Kasumi-1 (cell line): ENCODE measurements at regions not wholly inside any gene's neighbourhood (a gene's known extent, or its start where the extent isn't known, plus 50 kb on each side); places are given as distances from the start of the nearest gene placed in this dataset.
"Not testable (repeated sequence)": the region's sequence is repeated elsewhere in the genome, so short reads cannot be mapped to it uniquely, and the experiment has no call there.

Source experiments
- DNase-seq, 2 experiments: peaks; one replicate each; lab custom pipeline; 2025; lab: John Stamatoyannopoulos, UW

- DNase-seq: no peak
Measured at GRCh38 chr13:105684216-105684615, 851.2 kb downstream of the EFNB2 start.

GRCh38 chr13:105679838-105680237 lies 855.6 kb downstream of the EFNB2 start:
- DNase-seq: no peak

- DNase-seq: no peak
Measured at GRCh38 chr13:105678072-105678471, 857.4 kb downstream of the EFNB2 start.

GRCh38 chr13:105672881-105673280 lies 862.6 kb downstream of the EFNB2 start:
- no peak for DNase-seq

- not testable (repeated sequence) for DNase-seq
Measured at GRCh38 chr13:105671131-105671530, 864.3 kb downstream of the EFNB2 start.

- no peak for DNase-seq
Measured at GRCh38 chr13:105670179-105670990, 865.1 kb downstream of the EFNB2 start.

DNA sequence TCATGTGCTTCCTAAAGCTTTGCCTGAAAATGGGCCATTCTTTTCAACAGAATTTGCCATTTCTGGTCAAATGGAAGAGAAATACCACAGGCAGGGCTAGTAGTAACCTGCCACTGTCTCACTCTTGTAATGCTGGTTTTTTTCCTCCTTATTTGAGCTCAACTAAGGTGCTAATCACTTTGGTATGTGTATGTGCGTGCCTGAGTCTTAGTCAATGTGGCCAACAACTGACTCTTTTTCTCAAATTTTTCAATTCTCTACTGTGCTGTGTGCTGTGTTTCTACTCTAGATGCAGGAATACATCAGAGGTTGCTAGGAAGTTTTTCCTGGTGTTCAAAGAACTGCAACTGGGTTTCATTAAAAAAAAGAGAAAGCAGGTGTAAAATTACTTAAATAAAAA lies 870.2 kb downstream of the EFNB2 start:
- no peak for DNase-seq

- DNase-seq: no peak
Measured at GRCh38 chr13:105663182-105663581, 872.3 kb downstream of the EFNB2 start.

GRCh38 chr13:105660561-105660960 lies 874.9 kb downstream of the EFNB2 start:
- no peak for DNase-seq

DNA sequence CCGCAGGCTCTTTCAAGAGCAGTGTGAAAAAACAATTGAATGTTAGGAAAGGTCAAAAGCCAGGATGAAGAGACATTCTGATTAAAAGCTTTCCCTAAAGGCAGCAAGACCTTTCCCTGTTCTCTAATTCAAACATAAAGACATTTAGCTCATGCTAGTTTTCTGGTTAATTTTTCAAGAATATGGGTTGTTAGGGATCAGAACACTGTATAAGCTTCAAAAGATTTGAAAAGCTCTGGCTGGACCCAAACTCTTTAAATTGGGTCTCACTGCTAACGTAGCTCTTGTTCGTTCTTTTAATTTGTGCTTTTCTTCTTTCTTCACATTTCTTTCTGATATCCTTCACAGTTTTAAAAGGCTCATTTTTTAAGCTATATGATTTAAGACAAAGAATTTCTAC lies 877.0 kb downstream of the EFNB2 start:
- no peak for DNase-seq

GRCh38 chr13:105655046-105655445 lies 880.4 kb downstream of the EFNB2 start:
- DNase-seq: no peak

GRCh38 chr13:105643966-105644365 lies 891.5 kb downstream of the EFNB2 start:
- DNase-seq: no peak

GRCh38 chr13:105642511-105642958 lies 892.9 kb downstream of the EFNB2 start:
- no peak for DNase-seq

GRCh38 chr13:105641121-105641520 lies 894.3 kb downstream of the EFNB2 start:
- no peak for DNase-seq

DNA sequence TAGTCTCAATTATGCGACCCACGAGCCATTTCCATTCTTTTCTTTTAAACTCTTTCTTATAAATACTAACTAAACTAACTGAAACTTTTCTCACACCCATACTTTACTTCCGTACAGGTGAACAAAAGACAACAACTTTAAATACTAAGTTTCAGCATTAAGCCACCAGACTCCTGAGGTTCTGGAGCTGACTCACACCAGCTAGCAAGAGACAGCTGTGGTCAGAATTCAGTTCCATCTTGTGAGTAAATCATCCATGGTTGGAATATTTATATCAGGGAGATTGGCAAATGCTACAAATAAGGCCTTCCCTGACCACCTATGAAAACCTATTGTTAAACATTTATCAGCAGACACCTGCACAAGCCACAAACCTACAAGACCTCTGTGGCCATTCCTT lies 897.0 kb downstream of the EFNB2 start:
- DNase-seq: no peak

DNA sequence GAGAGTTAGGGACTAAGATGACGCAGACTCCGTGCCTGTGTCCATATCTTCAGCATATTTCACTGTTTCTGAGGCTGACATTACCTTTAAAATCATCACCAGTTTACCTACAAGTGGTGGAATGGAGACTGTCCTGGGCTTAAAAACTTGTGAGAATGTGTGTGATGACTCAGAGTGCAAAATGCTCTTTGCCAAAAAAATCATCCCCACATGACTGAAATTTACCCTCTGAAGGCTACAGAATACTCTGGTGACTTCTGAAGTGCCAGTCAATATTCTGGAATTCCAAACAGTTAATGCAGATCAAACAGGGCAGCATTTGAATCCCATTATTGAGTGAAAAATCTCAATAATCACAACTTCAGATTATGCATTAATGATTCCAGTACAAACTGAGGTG lies 901.4 kb downstream of the EFNB2 start:
- DNase-seq: no peak

DNA sequence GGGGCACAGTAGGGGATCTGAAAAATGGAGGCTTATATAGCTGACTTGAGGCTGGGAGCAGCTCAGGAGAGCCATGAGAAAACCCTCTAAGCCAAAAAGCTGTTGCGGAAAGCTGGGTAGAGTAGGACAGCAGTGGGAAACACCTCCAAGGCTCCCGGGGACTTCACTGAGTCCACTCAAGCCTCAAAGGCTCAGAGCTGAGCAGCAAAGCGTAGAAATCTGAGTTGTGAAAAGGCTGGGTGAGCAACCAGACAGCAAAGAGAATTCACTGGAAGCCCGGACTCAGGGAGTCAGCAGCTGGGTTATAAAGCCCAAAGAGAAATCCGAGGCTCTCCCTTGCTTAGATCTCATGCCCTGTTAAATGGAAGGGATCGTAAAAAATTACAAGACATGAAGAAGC lies 905.0 kb downstream of the EFNB2 start:
- no peak for DNase-seq

GRCh38 chr13:105627270-105627669 lies 908.2 kb downstream of the EFNB2 start:
- no peak for DNase-seq

DNA sequence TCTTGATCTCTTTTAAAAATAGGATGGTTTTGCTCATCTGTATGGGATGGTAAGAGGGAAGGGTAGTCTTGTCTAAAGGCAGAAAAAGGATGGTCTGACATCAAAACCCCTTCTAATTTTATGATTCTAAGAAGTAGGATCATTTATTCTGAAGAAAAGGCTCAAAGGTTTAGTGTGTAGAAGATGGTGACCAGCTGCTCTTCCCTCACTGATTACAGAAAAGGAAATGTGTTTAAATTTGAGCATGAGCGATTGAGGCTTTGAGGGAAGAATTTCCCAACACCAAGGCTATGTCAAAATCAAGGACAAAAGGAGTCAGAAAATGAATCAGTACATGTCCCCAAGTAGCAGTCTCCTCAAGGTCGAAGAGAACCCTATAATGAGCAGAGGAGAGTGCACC lies 909.8 kb downstream of the EFNB2 start:
- no peak for DNase-seq

DNA sequence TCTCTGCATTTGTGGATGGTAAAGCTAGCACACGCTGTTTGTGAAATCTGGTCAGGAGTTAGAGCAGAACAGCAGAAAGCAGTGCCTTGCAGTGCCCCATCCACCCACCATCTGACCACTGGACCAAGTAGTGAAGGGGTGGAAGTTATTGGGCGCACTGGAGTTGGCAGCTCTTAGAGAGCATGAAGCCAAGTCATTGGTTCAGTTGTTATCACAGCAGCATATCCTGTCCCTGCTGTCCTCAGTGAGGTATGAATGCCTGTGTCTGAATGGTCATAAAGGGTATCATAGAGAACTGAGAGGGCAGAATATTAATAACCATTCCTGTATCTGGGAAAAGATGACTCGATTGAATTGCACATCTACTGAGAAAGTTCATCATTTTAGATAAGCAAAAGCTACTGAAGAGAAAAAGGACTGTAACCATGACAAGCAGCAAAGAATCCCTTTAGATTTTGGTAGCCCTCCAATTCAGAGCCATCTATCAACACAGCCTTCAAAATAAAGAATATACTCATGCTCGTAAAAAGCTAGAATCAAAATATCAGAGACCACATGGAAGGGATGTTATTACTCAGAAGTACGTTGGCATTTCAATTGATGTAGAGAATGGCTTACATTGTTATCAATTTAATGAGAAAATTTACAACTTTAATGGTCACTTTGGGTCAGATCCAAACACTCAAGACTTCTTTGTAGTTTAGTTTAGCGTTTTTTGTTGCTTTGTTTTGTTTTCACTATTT lies 919.0 kb downstream of the EFNB2 start:
- DNase-seq: no peak

DNA sequence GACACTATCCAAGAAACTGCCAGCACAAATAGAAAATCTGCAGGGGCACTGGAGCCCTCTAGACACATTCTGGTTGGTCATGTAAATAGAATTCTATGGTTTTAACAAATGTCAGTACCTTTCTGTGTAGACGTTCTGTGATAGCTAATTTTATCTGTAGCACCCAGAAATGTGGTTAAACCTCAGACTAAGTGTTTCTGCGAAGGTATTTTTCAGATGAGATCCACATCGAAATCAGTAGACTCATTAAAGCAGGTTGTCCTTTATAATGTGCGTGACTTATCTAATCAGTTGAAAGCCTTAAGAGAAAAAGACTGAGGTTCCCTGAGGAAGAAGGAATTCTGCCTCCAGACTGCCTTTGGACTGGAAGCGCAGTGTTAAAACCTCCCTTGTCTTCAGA lies 922.9 kb downstream of the EFNB2 start:
- no peak for DNase-seq

DNA sequence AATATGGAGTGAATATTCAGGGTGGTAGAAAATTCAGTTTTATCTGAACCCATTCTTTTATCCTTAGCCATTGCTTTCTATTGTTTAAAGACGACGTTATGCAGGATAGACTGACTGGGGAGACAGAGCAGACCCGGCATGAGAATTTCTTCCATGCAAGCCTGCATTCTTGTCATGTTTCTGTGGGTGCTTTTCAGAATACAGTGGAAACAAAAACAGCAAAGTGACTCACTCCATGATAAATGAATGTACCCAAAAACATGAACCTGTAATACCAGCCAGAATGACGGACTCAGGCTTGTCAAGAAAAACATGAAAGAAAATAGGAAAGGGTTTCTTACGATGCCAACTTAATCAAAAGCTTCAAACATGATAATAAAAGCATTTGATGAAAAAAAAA lies 924.0 kb downstream of the EFNB2 start:
- no peak for DNase-seq

GRCh38 chr13:105608104-105608503 lies 927.4 kb downstream of the EFNB2 start:
- no peak for DNase-seq
